ENCODE measurements at regions not wholly inside any gene's neighbourhood (a gene's known extent, or its start where the extent isn't known, plus 50 kb on each side); places are given as distances from the start of the nearest gene placed in this dataset.
"Not testable (repeated sequence)": the region's sequence is repeated elsewhere in the genome, so short reads cannot be mapped to it uniquely, and the experiment has no call there.

DNA sequence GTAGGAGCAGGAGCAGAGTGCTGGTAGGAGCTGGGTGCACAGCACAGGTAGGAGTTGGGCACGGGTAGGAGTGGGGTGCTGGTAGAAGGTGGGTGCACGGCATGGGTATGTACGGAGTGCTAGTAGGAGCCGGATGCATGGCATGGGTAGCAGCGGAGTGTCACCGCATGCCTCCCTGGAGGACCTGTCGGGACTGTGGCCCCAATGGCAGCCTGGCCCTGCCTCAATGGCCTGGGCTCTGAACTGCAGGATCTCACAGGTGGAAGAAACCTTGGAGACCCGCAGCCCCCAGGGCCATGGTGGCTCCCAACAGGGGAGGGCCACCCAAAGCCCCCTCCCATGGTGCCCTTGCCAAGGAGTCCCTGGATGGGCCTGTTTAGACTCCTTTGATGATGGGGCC lies 1146.0 kb downstream of the UQCRFS1 start:
- no peak for DNase-seq (ENCODE audit: low read depth)
- TF ChIP-seq, protein P1, sequence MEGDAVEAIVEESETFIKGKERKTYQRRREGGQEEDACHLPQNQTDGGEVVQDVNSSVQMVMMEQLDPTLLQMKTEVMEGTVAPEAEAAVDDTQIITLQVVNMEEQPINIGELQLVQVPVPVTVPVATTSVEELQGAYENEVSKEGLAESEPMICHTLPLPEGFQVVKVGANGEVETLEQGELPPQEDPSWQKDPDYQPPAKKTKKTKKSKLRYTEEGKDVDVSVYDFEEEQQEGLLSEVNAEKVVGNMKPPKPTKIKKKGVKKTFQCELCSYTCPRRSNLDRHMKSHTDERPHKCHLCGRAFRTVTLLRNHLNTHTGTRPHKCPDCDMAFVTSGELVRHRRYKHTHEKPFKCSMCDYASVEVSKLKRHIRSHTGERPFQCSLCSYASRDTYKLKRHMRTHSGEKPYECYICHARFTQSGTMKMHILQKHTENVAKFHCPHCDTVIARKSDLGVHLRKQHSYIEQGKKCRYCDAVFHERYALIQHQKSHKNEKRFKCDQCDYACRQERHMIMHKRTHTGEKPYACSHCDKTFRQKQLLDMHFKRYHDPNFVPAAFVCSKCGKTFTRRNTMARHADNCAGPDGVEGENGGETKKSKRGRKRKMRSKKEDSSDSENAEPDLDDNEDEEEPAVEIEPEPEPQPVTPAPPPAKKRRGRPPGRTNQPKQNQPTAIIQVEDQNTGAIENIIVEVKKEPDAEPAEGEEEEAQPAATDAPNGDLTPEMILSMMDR (IDR thresholded peaks at IDR 0.05; ENCODE audit: insufficient read depth, low read length, severe bottlenecking), result no peak
- no peak overlapping the region for H3K4me3 ChIP-seq (ENCODE audit: low read depth, low read length)
- no peak for FAIRE-seq
- H3K36me3 ChIP-seq (ENCODE audit: control insufficient read depth, insufficient read depth, low read length), result no peaks in the 10 kb centered on the region
- no peaks in the 10 kb centered on the region for H3K27me3 ChIP-seq (ENCODE audit: control insufficient read depth, insufficient read depth, low read length)

DNA sequence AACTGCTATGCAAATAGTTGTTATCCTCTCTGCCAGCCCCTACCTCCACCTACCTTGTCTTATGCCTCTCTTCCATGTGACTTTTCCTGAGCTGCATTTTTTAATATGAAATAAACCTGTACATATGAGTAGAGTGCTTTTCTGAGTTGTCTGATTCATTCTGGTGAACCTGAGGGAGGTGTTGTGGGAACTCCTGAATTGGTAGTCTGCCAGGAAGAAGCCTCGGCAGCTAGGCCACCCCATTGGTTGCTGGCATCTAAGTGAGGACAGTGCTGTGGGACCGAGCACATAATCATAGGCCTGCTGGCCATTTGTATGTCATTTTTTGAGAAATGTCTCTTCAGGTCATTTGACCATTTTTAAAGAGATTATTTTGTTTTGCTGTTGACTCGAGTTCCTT lies 1146.8 kb downstream of the UQCRFS1 start:
- FAIRE-seq (no peak), DNase-seq (ENCODE audit: low read depth) (no peak)
- no peak overlapping the region for H3K4me3 ChIP-seq (ENCODE audit: low read depth, low read length)
- TF ChIP-seq, protein P1 (IDR thresholded peaks at IDR 0.05; ENCODE audit: insufficient read depth, low read length, severe bottlenecking), result no peak
- no peaks in the 10 kb centered on the region for H3K27me3 ChIP-seq (ENCODE audit: control insufficient read depth, insufficient read depth, low read length)
- no peaks in the 10 kb centered on the region for H3K36me3 ChIP-seq (ENCODE audit: control insufficient read depth, insufficient read depth, low read length)

DNA sequence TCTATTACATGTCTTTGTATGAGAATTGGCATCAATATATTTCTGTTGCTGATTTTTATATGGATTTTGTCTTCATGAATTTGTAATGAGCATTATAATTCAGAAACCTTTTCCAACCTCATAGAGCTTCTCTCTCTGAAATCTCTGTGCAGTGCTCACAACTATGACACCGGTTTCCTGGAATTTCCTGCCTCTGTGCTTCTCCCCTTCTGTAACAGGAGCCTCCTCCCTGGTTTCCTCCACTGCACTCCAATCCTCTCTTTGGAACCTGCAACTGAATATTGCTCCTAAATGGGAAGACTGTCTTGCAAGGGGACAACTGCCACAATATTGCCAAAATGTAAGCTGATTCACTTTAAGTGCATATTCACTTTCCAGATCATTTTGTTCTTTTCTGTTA lies 1147.9 kb downstream of the UQCRFS1 start:
- DNase-seq (ENCODE audit: low read depth) (peak; percentile 18), FAIRE-seq (no peak)
- H3K36me3 ChIP-seq (ENCODE audit: control insufficient read depth, insufficient read depth, low read length), result no peaks in the 10 kb centered on the region
- H3K4me3 ChIP-seq (ENCODE audit: low read depth, low read length), result no peak overlapping the region
- H3K27me3 ChIP-seq (ENCODE audit: control insufficient read depth, insufficient read depth, low read length), result no peaks in the 10 kb centered on the region
- TF ChIP-seq, protein P1 (IDR thresholded peaks at IDR 0.05; ENCODE audit: insufficient read depth, low read length, severe bottlenecking), result no peak

DNA sequence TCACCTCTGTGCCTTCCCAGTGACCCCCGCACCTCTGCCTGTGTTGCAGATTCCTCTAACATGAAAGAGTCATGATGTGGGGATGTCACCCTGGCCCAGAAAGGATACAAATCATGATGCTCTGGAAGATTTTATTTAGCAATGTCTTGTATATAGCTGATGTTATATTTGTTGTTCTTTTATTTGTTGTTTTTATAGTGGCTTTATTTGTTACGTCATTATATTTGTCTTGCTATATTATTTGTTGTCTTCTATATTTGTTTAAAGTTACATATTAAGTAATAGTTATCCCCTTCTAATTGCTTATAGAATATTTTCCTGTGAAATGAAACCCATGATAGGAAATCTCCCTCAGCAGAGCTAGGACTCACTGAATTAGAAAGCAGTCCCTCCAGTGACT lies 1149.2 kb downstream of the UQCRFS1 start:
- DNase-seq (ENCODE audit: low read depth) (no peak), FAIRE-seq (no peak)
- H3K4me3 ChIP-seq (ENCODE audit: low read depth, low read length), result no peak overlapping the region
- no peaks in the 10 kb centered on the region for H3K36me3 ChIP-seq (ENCODE audit: control insufficient read depth, insufficient read depth, low read length)
- no peaks in the 10 kb centered on the region for H3K27me3 ChIP-seq (ENCODE audit: control insufficient read depth, insufficient read depth, low read length)
- TF ChIP-seq, protein P1 (IDR thresholded peaks at IDR 0.05; ENCODE audit: insufficient read depth, low read length, severe bottlenecking), result no peak

DNA sequence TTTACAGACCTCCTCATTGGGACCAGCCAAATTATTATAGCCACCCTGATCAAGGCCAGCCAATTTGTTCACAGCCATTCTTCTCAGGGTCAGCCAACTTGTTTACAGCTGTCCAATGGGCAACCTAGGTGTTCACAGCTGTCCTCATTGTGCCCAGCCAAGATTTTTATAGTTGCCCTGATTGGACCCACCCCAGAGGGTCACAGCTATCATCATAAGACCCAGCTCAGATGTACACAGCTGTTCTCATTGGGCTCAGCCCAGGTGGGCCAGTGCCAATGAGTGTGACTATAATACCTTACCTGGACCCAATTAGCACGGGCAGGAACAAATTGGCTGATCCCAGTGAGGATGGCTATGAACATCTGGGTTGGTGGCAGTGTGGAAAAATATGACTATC lies 1151.8 kb downstream of the UQCRFS1 start:
- DNase-seq (ENCODE audit: low read depth) (no peak), FAIRE-seq (no peak)
- Histone ChIP-seq H3K4me3 (ENCODE audit: low read depth, low read length) (no peak overlapping the region), H3K36me3 (ENCODE audit: control insufficient read depth, insufficient read depth, low read length) (no peaks in the 10 kb centered on the region), H3K27me3 (ENCODE audit: control insufficient read depth, insufficient read depth, low read length) (no peaks in the 10 kb centered on the region)
- TF ChIP-seq, protein P1 (IDR thresholded peaks at IDR 0.05; ENCODE audit: insufficient read depth, low read length, severe bottlenecking), result no peak

DNA sequence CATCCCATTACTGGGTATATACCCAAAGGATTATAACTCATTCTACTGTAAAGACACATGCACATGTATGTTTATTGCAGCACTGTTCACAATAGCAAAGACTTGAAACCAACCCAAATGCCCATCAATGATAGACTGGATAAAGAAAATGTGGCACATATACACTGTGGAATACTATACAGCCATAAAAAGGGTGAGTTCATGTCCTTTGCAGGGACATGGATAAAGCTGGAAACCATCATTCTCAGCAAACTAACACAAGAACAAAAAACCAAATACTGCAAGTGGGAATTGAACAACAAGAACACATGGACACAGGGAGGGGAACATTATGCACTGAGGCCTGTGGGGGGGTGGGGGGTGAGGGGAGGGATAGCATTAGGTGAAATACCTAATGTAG lies 1155.9 kb downstream of the UQCRFS1 start:
- DNase-seq (ENCODE audit: low read depth); H3K27me3 ChIP-seq (ENCODE audit: control insufficient read depth, insufficient read depth, low read length); H3K36me3 ChIP-seq (ENCODE audit: control insufficient read depth, insufficient read depth, low read length); H3K4me3 ChIP-seq (ENCODE audit: low read depth, low read length); FAIRE-seq: not testable (repeated sequence)

Measured in bronchial epithelial cell (primary cell).